HepG2 (cell line): ENCODE measurements at regions not wholly inside any gene's neighbourhood (a gene's known extent, or its start where the extent isn't known, plus 50 kb on each side); places are given as distances from the start of the nearest gene placed in this dataset.

ENCODE experiments used
- HNRNPL ChIP-seq: fragments of 200-400 bp; formaldehyde crosslinking; IDR thresholded peaks from 2 replicates; pipeline ENCODE4 v1.6.1; 2017; ENCODE audit warnings: mild to moderate bottlenecking, low read depth, low read length
- PHF8 ChIP-seq: sonication (generic); formaldehyde crosslinking; IDR thresholded peaks from 2 replicates; pipeline ENCODE4 v1.5.0; 2020; ENCODE audit warnings: missing genetic modification reagents
- RAD21 ChIP-seq: fragments of 450-650 bp; formaldehyde crosslinking; IDR thresholded peaks from 2 replicates; pipeline ENCODE4 v1.5.0; 2020; ENCODE audit warnings: mild to moderate bottlenecking
- SNAI1 ChIP-seq: sonication (generic); formaldehyde crosslinking; IDR thresholded peaks from 2 replicates; pipeline ENCODE4 v1.5.0; 2020; ENCODE audit warnings: mild to moderate bottlenecking, missing genetic modification reagents, borderline replicate concordance
- YEATS2 ChIP-seq: sonication (generic); formaldehyde crosslinking; IDR thresholded peaks from 2 replicates; pipeline ENCODE4 v1.4.0; 2020; ENCODE audit warnings: missing genetic modification reagents, borderline replicate concordance
- ZNF44 ChIP-seq: sonication (generic); formaldehyde crosslinking; IDR thresholded peaks from 2 replicates; pipeline ENCODE4 v1.5.1; 2020; ENCODE audit warnings: mild to moderate bottlenecking, missing genetic modification reagents
- TF ChIP-seq, protein P1 (sequence below): sonication (generic); formaldehyde crosslinking; conservative IDR thresholded peaks from 2 replicates; pipeline ENCODE4 v1.8.1; 2023; ENCODE audit warnings: missing genetic modification reagents
- TF ChIP-seq, protein P2 (sequence below): sonication (generic); formaldehyde crosslinking; IDR thresholded peaks from 2 replicates; pipeline ENCODE4 v1.5.0; 2020; ENCODE audit warnings: mild to moderate bottlenecking, missing genetic modification reagents, moderate library complexity

DNA sequence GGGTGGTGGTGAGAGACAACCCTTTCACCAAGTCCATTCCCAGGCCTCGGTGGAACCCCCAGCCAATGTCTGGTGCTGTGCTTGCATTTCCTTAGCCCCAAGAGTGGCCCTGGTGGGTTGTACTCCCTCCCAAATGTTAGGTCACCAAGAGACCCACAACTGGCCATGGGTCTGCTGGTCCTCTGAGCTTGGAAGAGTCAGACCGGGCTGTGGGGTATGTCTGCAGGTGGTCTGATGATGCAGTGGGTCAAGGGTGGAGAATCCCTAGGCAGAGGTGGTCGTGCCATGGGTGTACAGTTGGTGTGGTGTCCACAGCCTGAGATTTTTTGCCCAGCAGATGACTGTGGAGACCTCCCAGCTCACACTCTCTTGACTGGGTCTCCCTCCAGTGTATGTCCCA, 535.7 kb upstream of the CNKSR2 start:
- TF ChIP-seq RAD21 (CRISPR knock-in tag) (no peak), HNRNPL (no peak), YEATS2 (no peak), SNAI1 (no peak), PHF8 (no peak), ZNF44 (CRISPR knock-in tag) (no peak)
- TF ChIP-seq, protein P1, sequence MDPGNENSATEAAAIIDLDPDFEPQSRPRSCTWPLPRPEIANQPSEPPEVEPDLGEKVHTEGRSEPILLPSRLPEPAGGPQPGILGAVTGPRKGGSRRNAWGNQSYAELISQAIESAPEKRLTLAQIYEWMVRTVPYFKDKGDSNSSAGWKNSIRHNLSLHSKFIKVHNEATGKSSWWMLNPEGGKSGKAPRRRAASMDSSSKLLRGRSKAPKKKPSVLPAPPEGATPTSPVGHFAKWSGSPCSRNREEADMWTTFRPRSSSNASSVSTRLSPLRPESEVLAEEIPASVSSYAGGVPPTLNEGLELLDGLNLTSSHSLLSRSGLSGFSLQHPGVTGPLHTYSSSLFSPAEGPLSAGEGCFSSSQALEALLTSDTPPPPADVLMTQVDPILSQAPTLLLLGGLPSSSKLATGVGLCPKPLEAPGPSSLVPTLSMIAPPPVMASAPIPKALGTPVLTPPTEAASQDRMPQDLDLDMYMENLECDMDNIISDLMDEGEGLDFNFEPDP (CRISPR knock-in tag), result no peak
- TF ChIP-seq, protein P2, sequence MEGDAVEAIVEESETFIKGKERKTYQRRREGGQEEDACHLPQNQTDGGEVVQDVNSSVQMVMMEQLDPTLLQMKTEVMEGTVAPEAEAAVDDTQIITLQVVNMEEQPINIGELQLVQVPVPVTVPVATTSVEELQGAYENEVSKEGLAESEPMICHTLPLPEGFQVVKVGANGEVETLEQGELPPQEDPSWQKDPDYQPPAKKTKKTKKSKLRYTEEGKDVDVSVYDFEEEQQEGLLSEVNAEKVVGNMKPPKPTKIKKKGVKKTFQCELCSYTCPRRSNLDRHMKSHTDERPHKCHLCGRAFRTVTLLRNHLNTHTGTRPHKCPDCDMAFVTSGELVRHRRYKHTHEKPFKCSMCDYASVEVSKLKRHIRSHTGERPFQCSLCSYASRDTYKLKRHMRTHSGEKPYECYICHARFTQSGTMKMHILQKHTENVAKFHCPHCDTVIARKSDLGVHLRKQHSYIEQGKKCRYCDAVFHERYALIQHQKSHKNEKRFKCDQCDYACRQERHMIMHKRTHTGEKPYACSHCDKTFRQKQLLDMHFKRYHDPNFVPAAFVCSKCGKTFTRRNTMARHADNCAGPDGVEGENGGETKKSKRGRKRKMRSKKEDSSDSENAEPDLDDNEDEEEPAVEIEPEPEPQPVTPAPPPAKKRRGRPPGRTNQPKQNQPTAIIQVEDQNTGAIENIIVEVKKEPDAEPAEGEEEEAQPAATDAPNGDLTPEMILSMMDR (CRISPR knock-in tag), result no peak
